ACC112 (cell line): ENCODE measurements at regions not wholly inside any gene's neighbourhood (a gene's known extent, or its start where the extent isn't known, plus 50 kb on each side); places are given as distances from the start of the nearest gene placed in this dataset.
"Not testable (repeated sequence)": the region's sequence is repeated elsewhere in the genome, so short reads cannot be mapped to it uniquely, and the experiment has no call there.

ENCODE experiments used
- H2AFZ ChIP-seq: fragments of 200-600 bp; sonication (generic); one replicate; pipeline ENCODE4 v1.6.0; 2017; ENCODE audit warnings: antibody characterized with exemption, low read length; ENCODE audit not compliant: unreplicated experiment
- H3K27ac ChIP-seq: fragments of 200-600 bp; sonication (generic); 2 replicates; pipeline ENCODE4 v1.5.1; 2014; ENCODE audit warnings: low read depth, mild to moderate bottlenecking, antibody characterized with exemption, low read length, moderate library complexity
- H3K27me3 ChIP-seq: fragments of 200-600 bp; sonication (generic); 2 replicates; pipeline ENCODE4 v1.6.1; 2014; ENCODE audit warnings: mild to moderate bottlenecking, antibody characterized with exemption, low read length, moderate library complexity, mixed read lengths; ENCODE audit not compliant: insufficient read depth
- H3K36me3 ChIP-seq: fragments of 200-600 bp; sonication (generic); 2 replicates; pipeline ENCODE4 v1.6.1; 2016; ENCODE audit warnings: mild to moderate bottlenecking, antibody characterized with exemption, low read length, moderate library complexity, mixed read lengths; ENCODE audit not compliant: insufficient read depth
- H3K4me1 ChIP-seq: fragments of 200-600 bp; sonication (generic); one replicate; pipeline ENCODE4 v1.6.1; 2016; ENCODE audit warnings: low read length, mixed read lengths; ENCODE audit not compliant: insufficient read depth, unreplicated experiment, control insufficient read depth
- H3K4me3 ChIP-seq: fragments of 200-600 bp; sonication (generic); 2 replicates; pipeline ENCODE4 v1.5.1; 2014; ENCODE audit warnings: mild to moderate bottlenecking, low read depth, low read length
- H3K79me2 ChIP-seq: fragments of 200-600 bp; sonication (generic); one replicate; pipeline ENCODE4 v1.6.0; 2016; ENCODE audit warnings: low read length; ENCODE audit not compliant: control insufficient read depth, unreplicated experiment, insufficient read depth

GRCh38 chr14:106134886-106135285 is 608.5 kb downstream of the TMEM121 start:
- no peak overlapping the region for H2AFZ ChIP-seq
- H3K36me3 ChIP-seq = no peaks in the 10 kb centered on the region
- H3K79me2 ChIP-seq = no peaks in the 10 kb centered on the region
- H3K27me3 ChIP-seq = no peaks in the 10 kb centered on the region
- H3K4me3 ChIP-seq = no peak overlapping the region
- H3K4me1 ChIP-seq = no peaks in the 10 kb centered on the region
- H3K27ac ChIP-seq = no peak overlapping the region

GRCh38 chr14:106141242-106142220 is 615.1 kb downstream of the TMEM121 start:
- no peak overlapping the region for H3K4me3 ChIP-seq
- H3K27me3 ChIP-seq = no peaks in the 10 kb centered on the region
- H3K79me2 ChIP-seq = no peaks in the 10 kb centered on the region
- no peak overlapping the region for H3K27ac ChIP-seq
- no peaks in the 10 kb centered on the region for H3K36me3 ChIP-seq
- H2AFZ ChIP-seq = no peak overlapping the region
- no peaks in the 10 kb centered on the region for H3K4me1 ChIP-seq

DNA sequence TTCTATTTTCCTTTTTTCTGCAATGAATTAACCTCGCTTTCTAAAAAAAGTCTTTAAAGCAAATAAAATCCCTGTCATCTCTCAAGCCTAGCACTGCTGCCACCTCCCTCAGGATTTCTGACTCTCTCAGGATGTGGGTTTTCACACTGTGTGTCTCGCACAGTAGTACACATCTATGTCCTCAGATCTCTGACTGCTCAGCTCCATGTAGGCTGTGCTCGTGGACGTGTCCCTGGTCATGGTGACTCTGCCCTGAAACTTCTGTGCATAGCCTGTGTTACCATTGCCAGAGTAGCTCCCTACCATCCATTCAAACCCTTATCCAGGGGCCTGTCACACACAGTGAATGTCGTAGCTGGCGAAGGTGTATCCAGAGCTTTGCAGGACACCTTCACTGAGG is 619.3 kb downstream of the TMEM121 start:
- not testable (repeated sequence) for H3K36me3 ChIP-seq, H2AFZ ChIP-seq, H3K4me1 ChIP-seq, H3K4me3 ChIP-seq, H3K79me2 ChIP-seq, H3K27me3 ChIP-seq, H3K27ac ChIP-seq

DNA sequence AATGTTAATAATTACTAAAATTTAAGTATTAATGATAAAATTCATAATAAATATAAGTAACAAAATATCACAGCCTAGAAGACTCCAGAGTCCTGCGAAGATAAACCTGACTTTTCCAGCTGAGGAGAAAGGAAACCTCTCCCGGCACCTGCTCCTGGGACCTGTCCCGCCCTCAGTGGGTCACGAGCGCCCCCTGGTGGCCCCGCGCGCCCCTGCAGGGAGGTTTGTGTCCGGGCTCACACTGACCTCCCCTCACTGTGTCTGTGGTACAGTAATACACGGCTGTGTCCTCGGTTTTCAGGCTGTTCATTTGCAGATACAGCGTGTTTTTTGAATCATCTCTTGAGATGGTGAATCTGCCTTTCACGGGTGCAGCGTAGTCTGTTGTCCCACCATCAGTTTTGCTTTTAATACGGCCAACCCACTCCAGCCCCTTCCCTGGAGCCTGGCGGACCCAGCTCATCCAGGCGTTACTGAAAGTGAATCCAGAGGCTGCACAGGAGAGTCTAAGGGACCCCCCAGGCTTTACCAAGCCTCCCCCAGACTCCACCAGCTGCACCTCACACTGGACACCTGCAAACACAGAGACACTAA is 627.1 kb downstream of the TMEM121 start:
- not testable (repeated sequence) for H3K4me3 ChIP-seq

GRCh38 chr14:106163316-106163715 is 636.9 kb downstream of the TMEM121 start:
- Histone ChIP-seq H3K4me1 (no peaks in the 10 kb centered on the region), H3K27me3 (no peaks in the 10 kb centered on the region), H2AFZ (no peak overlapping the region), H3K79me2 (no peaks in the 10 kb centered on the region), H3K36me3 (no peaks in the 10 kb centered on the region), H3K4me3 (no peak overlapping the region), H3K27ac (no peak overlapping the region)

More for the DNA sequence above, 627.1 kb downstream of the TMEM121 start:
- not testable (repeated sequence) for H3K27ac ChIP-seq, H3K4me1 ChIP-seq, H3K36me3 ChIP-seq, H3K79me2 ChIP-seq, H2AFZ ChIP-seq, H3K27me3 ChIP-seq

DNA sequence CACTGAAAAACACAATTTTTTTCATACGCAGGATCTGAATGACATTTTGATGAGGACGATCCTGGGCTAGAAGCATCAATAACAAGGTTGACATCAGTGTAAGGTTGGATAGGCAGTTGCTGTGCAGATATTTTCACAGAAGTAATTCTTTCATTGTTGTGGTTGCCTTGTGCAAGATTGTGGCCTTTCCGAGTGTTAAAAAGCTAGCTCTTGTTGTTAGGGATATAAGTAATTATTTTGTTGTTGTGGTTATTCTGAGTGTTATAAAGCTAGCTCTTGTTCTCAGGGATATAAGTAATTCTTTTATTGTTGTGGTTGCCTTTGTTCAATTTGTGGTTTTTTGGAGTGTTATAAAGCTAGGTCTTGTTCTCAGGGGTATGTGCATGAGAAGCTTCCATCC is 637.4 kb downstream of the TMEM121 start:
- not testable (repeated sequence) for H3K36me3 ChIP-seq, H3K27ac ChIP-seq, H3K4me1 ChIP-seq, H3K79me2 ChIP-seq, H2AFZ ChIP-seq, H3K27me3 ChIP-seq, H3K4me3 ChIP-seq

GRCh38 chr14:106166232-106166631 is 639.8 kb downstream of the TMEM121 start:
- H3K36me3 ChIP-seq = no peaks in the 10 kb centered on the region
- H3K79me2 ChIP-seq = no peaks in the 10 kb centered on the region
- H2AFZ ChIP-seq = no peak overlapping the region
- H3K27me3 ChIP-seq = no peaks in the 10 kb centered on the region
- H3K4me1 ChIP-seq = no peaks in the 10 kb centered on the region
- no peak overlapping the region for H3K4me3 ChIP-seq
- H3K27ac ChIP-seq = no peak overlapping the region

DNA sequence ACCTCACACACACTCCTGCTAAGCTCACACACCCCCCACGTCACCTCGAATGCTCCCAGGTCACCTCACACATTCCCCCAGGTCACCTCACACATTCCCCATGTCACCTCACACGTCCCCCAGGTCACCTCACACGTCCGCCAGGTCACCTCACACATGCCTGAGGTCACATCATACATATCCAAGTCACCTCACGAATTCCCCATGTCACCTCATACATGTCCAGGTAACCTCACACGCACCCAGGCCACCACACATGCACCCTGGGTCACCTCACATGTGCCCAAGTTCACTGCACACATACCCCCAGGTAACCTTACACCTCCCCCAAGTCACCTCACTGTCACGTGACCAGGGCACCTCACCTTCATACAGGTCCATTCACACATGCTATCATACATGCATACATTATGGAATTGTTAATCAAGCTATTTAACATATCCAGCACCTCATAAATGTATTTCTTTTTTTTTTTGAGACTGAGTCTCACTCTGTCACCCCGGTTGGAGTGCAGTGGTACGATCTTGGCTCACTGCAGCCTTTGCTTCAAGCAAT is 640.3 kb downstream of the TMEM121 start:
- no peaks in the 10 kb centered on the region for H3K4me1 ChIP-seq
- H3K27me3 ChIP-seq = no peaks in the 10 kb centered on the region
- no peak overlapping the region for H3K27ac ChIP-seq
- H2AFZ ChIP-seq = no peak overlapping the region
- H3K79me2 ChIP-seq = no peaks in the 10 kb centered on the region
- H3K4me3 ChIP-seq = no peak overlapping the region
- no peaks in the 10 kb centered on the region for H3K36me3 ChIP-seq

DNA sequence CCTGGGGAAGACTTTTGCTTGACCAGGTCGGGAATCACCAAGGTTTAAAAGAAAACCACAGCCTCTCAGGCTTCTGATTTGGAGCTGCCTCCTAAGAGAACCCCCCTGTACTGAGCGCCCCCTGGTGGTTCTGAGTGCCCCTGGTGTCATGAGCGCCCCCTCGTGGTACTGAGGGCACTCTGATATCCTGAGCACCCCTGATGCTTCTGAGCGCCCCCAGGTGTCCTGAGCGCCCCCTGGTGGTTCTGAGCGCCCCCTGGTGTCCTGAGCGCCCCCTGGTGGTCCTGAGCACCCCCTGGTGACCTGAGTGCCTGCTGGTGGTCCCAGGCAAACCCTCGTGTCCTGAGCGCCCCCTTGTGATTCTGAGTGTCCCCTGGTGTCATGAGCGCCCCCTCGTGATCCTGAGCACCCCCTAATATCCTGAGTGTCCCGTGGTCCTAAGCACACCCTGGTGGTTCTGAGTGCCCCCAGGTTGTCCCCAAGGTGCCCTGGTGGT is 643.8 kb downstream of the TMEM121 start:
- H3K27ac ChIP-seq = not testable (repeated sequence)

GRCh38 chr14:106174206-106174605 is 647.8 kb downstream of the TMEM121 start:
- Histone ChIP-seq H3K27ac (no peak overlapping the region), H3K36me3 (no peaks in the 10 kb centered on the region), H3K27me3 (no peaks in the 10 kb centered on the region), H2AFZ (no peak overlapping the region), H3K79me2 (no peaks in the 10 kb centered on the region), H3K4me3 (no peak overlapping the region), H3K4me1 (no peaks in the 10 kb centered on the region)

More for the DNA sequence above, 643.8 kb downstream of the TMEM121 start:
- H3K4me1 ChIP-seq, H2AFZ ChIP-seq, H3K4me3 ChIP-seq, H3K36me3 ChIP-seq, H3K27me3 ChIP-seq, H3K79me2 ChIP-seq: not testable (repeated sequence)
